Esophagus muscularis mucosa (tissue), 4 donors: ENCODE measurements at regions not wholly inside any gene's neighbourhood (a gene's known extent, or its start where the extent isn't known, plus 50 kb on each side); places are given as distances from the start of the nearest gene placed in this dataset.

Experiments
- DNase-seq: peaks from one replicate; pipeline ENCODE4 v3.0.0-alpha.2; 2017; ENCODE audit errors: extremely low spot score
- H3K27ac ChIP-seq, 4 donors: fragments of 200-600 bp; sonication (generic); replicated peaks in 1 of 4; 1 replicate in 3 of 4; 2 replicates in 1 of 4; pipeline ENCODE4 v1.5.1; 2016 to 2019; ENCODE audit warnings: mild to moderate bottlenecking in 1 of 4
- H3K27me3 ChIP-seq, 4 donors: fragments of 200-600 bp; sonication (generic); one replicate each; pipeline versions ENCODE4 v1.5.1 to v1.6.0; 2016 to 2019
- H3K36me3 ChIP-seq, 4 donors: fragments of 200-600 bp; sonication (generic); one replicate each; pipeline ENCODE4 v1.5.1; 2016 to 2019
- H3K4me1 ChIP-seq, 4 donors: fragments of 200-600 bp; sonication (generic); one replicate each; pipeline ENCODE4 v1.5.1; 2016 to 2019
- H3K4me3 ChIP-seq, 4 donors: fragments of 200-600 bp; sonication (generic); 1 replicate in 2 of 4; 2 replicates in 2 of 4; pipeline ENCODE4 v1.5.1; 2016 to 2019; ENCODE audit warnings: mild to moderate bottlenecking in 4 of 4, moderate library complexity in 1 of 4
- H3K9me3 ChIP-seq, 4 donors: fragments of 200-600 bp; sonication (generic); 1 replicate in 3 of 4; 2 replicates in 1 of 4; pipeline ENCODE4 v1.5.1; 2016 to 2019
- EP300 ChIP-seq: sonication (generic); formaldehyde crosslinking; IDR thresholded peaks from one replicate; pipeline ENCODE4 v1.6.1; 2017; ENCODE audit warnings: antibody characterized with exemption
- POLR2A ChIP-seq: fragments of 450-650 bp; IDR thresholded peaks from one replicate; pipeline ENCODE4 v1.6.1; 2017; ENCODE audit warnings: antibody characterized with exemption, moderate library complexity, mild to moderate bottlenecking, low read depth
- POLR2AphosphoS5 ChIP-seq, 2 donors: sonication (generic); formaldehyde crosslinking; IDR thresholded peaks; one replicate each; pipeline ENCODE4 v1.6.1; 2017; ENCODE audit warnings: antibody characterized with exemption in 2 of 2
- WGBS: methylation state at CpG from one replicate; pipeline ENCODE4 v1.1.5; 2018; 5-methylcytosine and 5-hydroxymethylcytosine counted together
- intact Hi-C: fragments of 100-400 bp; cut with DNase I; formaldehyde crosslinking; loops from one replicate; pipeline ENCODE4 v1.15.1; 2023
- TF ChIP-seq, protein P1 (sequence below), 3 experiments: fragments of 200-600 bp in 2 of 3; fragments of 450-650 bp in 1 of 3; sonication (generic) in 2 of 3; IDR thresholded peaks; one replicate each; pipeline ENCODE4 v1.5.1; 2017 to 2019; ENCODE audit warnings: antibody characterized with exemption in 3 of 3, mild to moderate bottlenecking in 2 of 3, moderate library complexity in 1 of 3

DNA sequence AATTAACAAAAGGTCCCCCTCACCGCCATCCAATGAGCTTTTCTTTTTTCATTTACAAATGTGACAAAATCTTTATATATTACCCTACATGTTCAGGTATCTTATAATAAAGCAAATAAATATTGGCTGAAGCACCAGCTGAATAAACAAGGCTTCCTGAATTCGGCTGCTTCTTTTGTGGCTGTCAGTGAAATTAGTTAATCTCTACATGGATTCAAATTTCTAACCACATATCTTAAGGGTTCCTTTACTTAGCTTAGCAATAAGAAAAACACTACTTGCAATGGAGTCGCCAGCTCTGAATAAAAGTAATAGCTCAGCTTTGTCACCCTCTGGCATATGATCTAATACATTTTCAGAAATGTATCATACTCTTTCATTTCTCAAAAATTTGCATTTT lies 104.3 kb downstream of the CCNA1 start:
- Histone ChIP-seq H3K4me3 (no peak overlapping the region), H3K27me3 (peaks cover 0 to 4% (median 0%) of the 10 kb centered on the region in 4 donors), H3K27ac (no peak overlapping the region), H3K36me3 (no peaks in the 10 kb centered on the region), H3K9me3 (peaks cover 0 to 14% (median 12%) of the 10 kb centered on the region in 4 donors), H3K4me1 (peaks cover 0 to 7% (median 2%) of the 10 kb centered on the region in 4 donors)
- TF ChIP-seq POLR2AphosphoS5 (IDR thresholded peaks at IDR 0.05) (no peak), EP300 (no peak)
- intact Hi-C loops: no loop called here
- no peak for DNase-seq
- 87% methylated on average over 3 of the region's 3 CpGs for WGBS

DNA sequence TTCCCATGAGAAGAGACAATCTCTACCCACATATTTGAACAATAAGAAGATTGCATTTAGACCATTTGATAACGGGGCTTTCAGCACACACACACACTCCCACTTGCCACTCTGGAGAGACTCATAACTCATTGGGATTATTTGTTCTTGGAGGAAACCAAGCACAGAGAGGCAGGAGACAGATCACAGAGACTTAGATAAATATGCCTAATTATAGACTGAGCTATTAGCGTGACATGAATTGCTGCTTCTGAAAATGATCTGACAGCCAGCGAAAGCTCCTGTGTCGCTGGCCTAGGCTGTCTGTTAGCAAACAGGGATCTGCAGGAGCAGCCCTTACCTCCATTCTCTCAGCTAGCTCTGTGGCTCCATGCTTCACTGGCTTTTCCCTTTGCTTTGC lies 111.4 kb downstream of the CCNA1 start:
- no peaks in the 10 kb centered on the region for H3K4me1 ChIP-seq
- H3K27ac ChIP-seq: no peak overlapping the region
- no peak for DNase-seq
- peaks cover 0 to 12% (median 12%) of the 10 kb centered on the region in 4 donors for H3K9me3 ChIP-seq
- WGBS: 42% methylated on average over 4 of the region's 4 CpGs
- TF ChIP-seq POLR2A (no peak), EP300 (no peak), POLR2AphosphoS5 (IDR thresholded peaks at IDR 0.05) (no peak)
- TF ChIP-seq, protein P1, sequence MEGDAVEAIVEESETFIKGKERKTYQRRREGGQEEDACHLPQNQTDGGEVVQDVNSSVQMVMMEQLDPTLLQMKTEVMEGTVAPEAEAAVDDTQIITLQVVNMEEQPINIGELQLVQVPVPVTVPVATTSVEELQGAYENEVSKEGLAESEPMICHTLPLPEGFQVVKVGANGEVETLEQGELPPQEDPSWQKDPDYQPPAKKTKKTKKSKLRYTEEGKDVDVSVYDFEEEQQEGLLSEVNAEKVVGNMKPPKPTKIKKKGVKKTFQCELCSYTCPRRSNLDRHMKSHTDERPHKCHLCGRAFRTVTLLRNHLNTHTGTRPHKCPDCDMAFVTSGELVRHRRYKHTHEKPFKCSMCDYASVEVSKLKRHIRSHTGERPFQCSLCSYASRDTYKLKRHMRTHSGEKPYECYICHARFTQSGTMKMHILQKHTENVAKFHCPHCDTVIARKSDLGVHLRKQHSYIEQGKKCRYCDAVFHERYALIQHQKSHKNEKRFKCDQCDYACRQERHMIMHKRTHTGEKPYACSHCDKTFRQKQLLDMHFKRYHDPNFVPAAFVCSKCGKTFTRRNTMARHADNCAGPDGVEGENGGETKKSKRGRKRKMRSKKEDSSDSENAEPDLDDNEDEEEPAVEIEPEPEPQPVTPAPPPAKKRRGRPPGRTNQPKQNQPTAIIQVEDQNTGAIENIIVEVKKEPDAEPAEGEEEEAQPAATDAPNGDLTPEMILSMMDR (IDR thresholded peaks at IDR 0.05): no peak
- H3K4me3 ChIP-seq: no peak overlapping the region
- no peaks in the 10 kb centered on the region for H3K36me3 ChIP-seq
- intact Hi-C loops: no loop called here
- peaks cover 0 to 8% (median 0%) of the 10 kb centered on the region in 4 donors for H3K27me3 ChIP-seq

DNA sequence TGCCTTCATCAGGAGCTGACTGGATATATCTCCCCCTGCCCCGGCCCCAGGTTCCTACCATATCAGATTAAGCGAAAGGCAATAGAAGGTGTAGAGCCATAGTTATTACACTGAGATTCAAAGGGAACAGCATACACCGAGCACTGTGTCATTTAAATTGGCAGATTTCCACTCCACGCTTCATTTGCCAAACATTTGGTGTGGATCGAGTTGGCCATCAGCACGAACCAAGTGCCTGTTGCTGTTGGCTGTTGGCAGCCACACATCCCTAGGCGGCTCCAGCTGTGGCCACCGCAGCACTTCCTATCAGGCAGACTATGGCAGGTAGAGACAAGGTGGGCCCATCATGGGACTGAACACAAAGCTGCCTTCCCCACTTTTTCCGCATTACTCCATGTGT lies 115.8 kb downstream of the CCNA1 start:
- no peaks in the 10 kb centered on the region for H3K36me3 ChIP-seq
- no peak for TF ChIP-seq POLR2A
- no peak for TF ChIP-seq EP300
- TF ChIP-seq, protein P1 (IDR thresholded peaks at IDR 0.05): no peak
- no peak for TF ChIP-seq POLR2AphosphoS5 (IDR thresholded peaks at IDR 0.05)
- 64% methylated on average over 9 of the region's 9 CpGs for WGBS
- H3K9me3 ChIP-seq: no peaks in the 10 kb centered on the region
- H3K4me1 ChIP-seq: no peaks in the 10 kb centered on the region
- H3K27me3 ChIP-seq: peaks cover 0 to 4% (median 0%) of the 10 kb centered on the region in 4 donors
- H3K27ac ChIP-seq: no peak overlapping the region
- no peak for DNase-seq
- intact Hi-C loops: no loop called here
- no peak overlapping the region for H3K4me3 ChIP-seq

DNA sequence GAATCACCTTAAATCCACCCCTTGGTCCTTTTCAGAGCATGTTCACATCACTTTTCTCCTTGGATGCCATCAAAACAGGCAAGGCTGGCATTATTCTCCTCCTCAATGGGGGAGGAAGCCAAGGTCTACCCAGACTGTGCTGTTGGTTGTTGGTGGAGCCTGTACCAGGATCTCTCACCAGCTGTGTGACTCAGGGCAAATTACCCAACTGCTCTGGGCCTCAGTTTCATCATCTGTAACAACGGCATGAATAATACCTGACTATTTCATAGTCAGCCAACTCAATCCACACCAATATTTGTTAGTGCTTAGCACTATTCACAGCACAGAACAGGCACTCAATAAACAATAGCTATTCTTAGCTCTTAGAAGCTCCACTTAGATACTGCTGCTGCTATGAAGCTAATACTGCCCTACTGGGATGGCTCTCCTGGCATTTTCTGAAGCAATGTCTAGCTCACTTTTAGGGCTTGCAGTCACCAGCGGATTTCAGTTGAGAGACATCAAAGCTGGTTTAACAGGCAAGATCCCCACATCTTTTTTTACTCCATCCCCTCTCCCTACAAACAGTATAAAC lies 116.9 kb downstream of the CCNA1 start:
- H3K36me3 ChIP-seq: no peaks in the 10 kb centered on the region
- H3K4me3 ChIP-seq: no peak overlapping the region
- TF ChIP-seq POLR2AphosphoS5 (IDR thresholded peaks at IDR 0.05): no peak
- TF ChIP-seq, protein P1 (IDR thresholded peaks at IDR 0.05): no peak
- TF ChIP-seq EP300: no peak
- TF ChIP-seq POLR2A: no peak
- DNase-seq: no peak
- WGBS: 76% methylated on average over 2 of the region's 2 CpGs
- no peaks in the 10 kb centered on the region for H3K4me1 ChIP-seq
- intact Hi-C loops: no loop called here
- H3K27me3 ChIP-seq: peaks cover 0 to 4% (median 0%) of the 10 kb centered on the region in 4 donors
- H3K27ac ChIP-seq: no peak overlapping the region
- H3K9me3 ChIP-seq: no peaks in the 10 kb centered on the region

DNA sequence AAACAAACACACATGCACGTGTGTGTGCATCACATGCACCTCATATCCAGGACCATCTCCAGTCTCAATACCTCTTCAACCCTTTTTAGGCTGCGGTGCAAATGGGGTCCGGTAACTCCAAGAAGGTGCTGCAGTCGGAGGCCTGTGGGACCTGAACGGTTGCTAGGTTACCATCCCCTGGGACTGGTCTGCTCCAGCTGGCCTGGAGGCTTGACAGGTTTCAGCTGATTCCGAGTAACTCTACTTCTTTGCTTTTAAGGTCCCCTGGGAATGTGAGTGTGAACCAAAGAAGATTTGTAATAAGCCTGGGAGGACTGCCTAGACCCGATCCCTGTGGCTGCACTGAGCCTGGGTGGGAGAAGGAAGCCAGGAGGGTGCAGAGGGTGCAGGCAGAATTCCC lies 117.5 kb downstream of the CCNA1 start:
- H3K4me3 ChIP-seq: no peak overlapping the region
- WGBS: 41% methylated on average over 5 of the region's 7 CpGs
- intact Hi-C loops: no loop called here
- TF ChIP-seq POLR2A (no peak), EP300 (no peak), POLR2AphosphoS5 (IDR thresholded peaks at IDR 0.05) (no peak)
- TF ChIP-seq, protein P1 (IDR thresholded peaks at IDR 0.05): no peak
- no peaks in the 10 kb centered on the region for H3K9me3 ChIP-seq
- H3K4me1 ChIP-seq: no peaks in the 10 kb centered on the region
- H3K27me3 ChIP-seq: peaks cover 0 to 4% (median 0%) of the 10 kb centered on the region in 4 donors
- no peak overlapping the region for H3K27ac ChIP-seq
- DNase-seq: no peak
- no peaks in the 10 kb centered on the region for H3K36me3 ChIP-seq
